HL-60/S4 treated with retinoic acid at 250 ng/mL for 4 days and 3 days (cell line): ENCODE measurements at regions not wholly inside any gene's neighbourhood (a gene's known extent, or its start where the extent isn't known, plus 50 kb on each side); places are given as distances from the start of the nearest gene placed in this dataset.

ENCODE experiments used
- in situ Hi-C: fragments of 300-500 bp; cut with MboI; formaldehyde crosslinking; loops from 2 replicates; pipeline ENCODE4 v1.7.0; 2022; ENCODE audit warnings: low sequenced_read_pairs

DNA sequence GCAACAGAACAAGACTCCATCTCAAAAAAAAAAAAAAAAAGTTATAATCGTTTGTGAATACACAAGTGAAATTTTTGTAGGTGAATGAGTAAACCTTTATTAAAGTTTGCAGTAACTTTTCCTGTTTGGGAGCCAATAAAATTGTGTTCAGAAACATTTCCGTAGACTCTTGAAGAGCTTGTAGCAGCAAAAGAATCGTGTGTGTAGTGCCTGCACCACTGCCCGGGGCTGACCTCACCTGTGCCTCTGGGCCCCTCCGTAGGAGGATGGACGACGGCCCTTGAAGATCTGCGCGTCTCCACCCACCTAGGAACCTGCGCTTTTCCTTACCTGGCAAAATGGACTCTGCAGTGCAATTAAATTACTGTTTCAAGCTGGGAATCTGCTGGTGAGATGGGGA is 366.0 kb downstream of the THBS2 start:
- in situ Hi-C loops = loop anchor here (25.0 kb wide), 1 partner anchor 525 kb away; no protein-coding TSS in a partner anchor

GRCh38 chr6:168886964-168887363 is 366.7 kb downstream of the THBS2 start:
- in situ Hi-C loops = loop anchor here (25.0 kb wide), 1 partner anchor 525 kb away; no protein-coding TSS in a partner anchor

DNA sequence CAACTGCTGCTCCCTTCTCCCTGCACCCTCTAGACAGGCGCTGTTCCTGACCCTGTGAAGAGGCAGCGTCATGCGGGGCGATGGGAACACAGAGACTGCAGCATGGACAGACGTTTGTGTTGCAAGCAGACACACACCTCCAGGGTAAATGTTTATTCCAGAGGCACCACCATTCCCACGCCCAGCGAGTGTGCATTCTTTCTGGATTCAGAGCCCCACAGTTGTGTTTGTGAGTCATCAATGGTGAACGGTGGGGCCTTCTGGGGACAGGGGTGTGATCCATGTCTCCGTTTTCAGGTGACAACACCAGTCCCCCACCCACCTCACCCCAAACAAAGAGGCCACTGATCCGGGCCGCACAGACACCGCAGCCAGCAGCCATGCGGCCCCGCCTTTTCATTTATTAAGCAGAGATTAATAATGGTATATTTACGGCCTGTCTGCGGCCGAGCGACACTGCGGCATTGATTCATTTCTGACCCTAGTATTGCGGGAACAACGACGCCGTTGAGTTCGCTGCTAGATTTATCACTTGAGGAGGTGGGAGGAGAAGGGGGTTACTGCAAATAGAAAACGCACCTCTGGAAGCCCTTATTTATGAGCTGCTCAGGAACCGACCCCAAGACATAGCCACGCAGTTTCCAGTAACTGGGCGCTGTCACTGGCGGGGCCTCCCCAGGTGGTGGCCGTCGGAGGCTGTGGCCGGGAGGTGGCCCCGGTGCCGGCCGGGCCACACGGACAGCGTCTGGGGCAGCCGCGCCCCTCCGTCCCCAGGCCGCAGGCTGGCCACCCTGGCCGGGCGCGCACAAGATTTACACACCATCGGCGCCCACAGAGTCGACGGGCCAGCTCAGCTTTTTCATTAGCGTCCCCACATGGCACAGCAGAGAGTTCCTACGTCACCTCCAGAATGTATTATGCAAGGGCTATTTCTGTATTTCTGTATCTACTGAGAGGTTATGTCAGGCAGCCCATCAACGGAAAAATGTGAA is 367.6 kb downstream of the THBS2 start:
- in situ Hi-C loops = loop anchor here (25.0 kb wide), 1 partner anchor 524 kb away; no protein-coding TSS in a partner anchor

DNA sequence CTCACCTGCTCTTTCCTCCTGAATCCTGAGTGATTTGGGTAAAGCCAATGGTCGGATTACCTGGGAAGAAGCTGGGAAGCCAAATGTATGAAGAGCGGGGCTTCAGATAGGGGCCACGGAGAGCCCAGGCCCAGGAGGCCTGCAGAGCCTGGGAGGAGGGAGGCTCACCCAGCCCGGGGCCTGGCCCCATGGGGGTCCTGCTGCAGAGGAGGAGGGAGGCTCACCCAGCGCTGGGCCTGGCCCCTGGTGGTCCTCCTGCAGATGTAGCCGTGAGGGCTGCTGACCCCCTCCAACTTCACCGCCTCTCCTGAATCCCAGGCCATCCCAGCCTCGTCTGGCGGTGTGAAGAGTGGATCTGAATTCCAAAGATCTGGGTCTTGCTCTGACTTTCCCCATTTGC is 368.4 kb downstream of the THBS2 start:
- in situ Hi-C loops = loop anchor here (25.0 kb wide), 1 partner anchor 523 kb away; no protein-coding TSS in a partner anchor

GRCh38 chr6:168884646-168885086 is 369.0 kb downstream of the THBS2 start:
- in situ Hi-C loops = loop anchor here (25.0 kb wide), 1 partner anchor 522 kb away; no protein-coding TSS in a partner anchor

- in situ Hi-C loops = loop anchor here (25.0 kb wide), 1 partner anchor 522 kb away; no protein-coding TSS in a partner anchor
Observed at GRCh38 chr6:168884050-168884645, 369.5 kb downstream of the THBS2 start.

DNA sequence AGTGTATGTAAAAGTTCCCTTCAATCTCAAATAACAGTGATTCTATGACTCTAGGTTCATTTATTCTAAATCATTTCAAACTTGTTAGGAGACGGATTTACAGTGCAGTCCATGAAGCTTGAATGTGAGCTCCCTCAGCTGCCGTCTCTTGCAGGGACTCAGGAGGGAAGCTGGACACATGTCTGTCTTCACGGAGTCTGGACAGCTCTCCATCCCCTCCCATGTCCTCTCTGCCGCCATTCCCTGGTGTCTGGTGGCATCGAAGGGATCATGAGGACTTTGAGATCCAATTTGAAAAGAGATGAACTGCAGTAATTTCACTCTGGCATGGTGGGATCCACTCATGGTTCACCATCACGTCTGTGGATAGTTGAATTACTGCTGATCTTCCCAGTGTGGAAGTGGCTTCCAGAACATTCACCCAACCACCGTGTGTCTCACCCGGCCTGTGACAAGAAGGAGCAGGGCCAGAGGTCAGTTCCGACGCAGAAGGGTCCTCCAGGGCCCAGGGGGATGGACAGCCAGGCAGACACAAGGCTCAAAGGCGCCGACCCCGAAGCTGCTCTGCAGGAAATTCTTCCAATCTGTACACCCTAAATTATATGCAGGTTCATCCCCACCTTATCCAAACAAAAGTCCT is 370.1 kb downstream of the THBS2 start:
- in situ Hi-C loops = loop anchor here (25.0 kb wide), 1 partner anchor 521 kb away; no protein-coding TSS in a partner anchor

DNA sequence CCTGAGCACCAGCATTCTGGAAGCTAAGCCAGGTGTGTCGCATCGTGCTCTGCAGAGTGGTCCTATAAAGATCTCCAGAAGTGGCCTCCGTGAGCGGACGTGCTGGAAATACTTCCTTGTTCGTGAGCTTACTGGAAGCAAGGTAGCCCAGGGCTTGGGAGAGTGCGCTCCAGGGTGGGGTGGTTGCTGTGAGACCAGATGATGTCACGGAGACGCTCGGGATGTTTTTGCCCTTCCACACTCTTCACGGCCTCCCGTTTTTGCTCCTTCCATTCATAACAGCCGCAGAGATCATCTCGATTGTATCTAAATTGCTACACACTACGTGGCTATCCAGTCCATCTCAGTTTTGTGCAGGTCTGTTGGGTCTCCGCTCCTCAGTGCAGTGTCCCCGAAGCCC is 373.4 kb downstream of the THBS2 start:
- in situ Hi-C loops = loop anchor here (25.0 kb wide), 1 partner anchor 518 kb away; no protein-coding TSS in a partner anchor

GRCh38 chr6:168877821-168878282 is 375.8 kb downstream of the THBS2 start:
- in situ Hi-C loops = loop anchor here (25.0 kb wide), 1 partner anchor 516 kb away; no protein-coding TSS in a partner anchor

GRCh38 chr6:168876956-168877355 is 376.7 kb downstream of the THBS2 start:
- in situ Hi-C loops = loop anchor here (25.0 kb wide), 1 partner anchor 515 kb away; no protein-coding TSS in a partner anchor

- in situ Hi-C loops = loop anchor here (25.0 kb wide), 1 partner anchor 514 kb away; no protein-coding TSS in a partner anchor
Observed at GRCh38 chr6:168875811-168876576, 377.7 kb downstream of the THBS2 start.

- in situ Hi-C loops = loop anchor here (25.0 kb wide), 1 partner anchor 512 kb away; no protein-coding TSS in a partner anchor
Observed at GRCh38 chr6:168874637-168875036, 379.0 kb downstream of the THBS2 start.

DNA sequence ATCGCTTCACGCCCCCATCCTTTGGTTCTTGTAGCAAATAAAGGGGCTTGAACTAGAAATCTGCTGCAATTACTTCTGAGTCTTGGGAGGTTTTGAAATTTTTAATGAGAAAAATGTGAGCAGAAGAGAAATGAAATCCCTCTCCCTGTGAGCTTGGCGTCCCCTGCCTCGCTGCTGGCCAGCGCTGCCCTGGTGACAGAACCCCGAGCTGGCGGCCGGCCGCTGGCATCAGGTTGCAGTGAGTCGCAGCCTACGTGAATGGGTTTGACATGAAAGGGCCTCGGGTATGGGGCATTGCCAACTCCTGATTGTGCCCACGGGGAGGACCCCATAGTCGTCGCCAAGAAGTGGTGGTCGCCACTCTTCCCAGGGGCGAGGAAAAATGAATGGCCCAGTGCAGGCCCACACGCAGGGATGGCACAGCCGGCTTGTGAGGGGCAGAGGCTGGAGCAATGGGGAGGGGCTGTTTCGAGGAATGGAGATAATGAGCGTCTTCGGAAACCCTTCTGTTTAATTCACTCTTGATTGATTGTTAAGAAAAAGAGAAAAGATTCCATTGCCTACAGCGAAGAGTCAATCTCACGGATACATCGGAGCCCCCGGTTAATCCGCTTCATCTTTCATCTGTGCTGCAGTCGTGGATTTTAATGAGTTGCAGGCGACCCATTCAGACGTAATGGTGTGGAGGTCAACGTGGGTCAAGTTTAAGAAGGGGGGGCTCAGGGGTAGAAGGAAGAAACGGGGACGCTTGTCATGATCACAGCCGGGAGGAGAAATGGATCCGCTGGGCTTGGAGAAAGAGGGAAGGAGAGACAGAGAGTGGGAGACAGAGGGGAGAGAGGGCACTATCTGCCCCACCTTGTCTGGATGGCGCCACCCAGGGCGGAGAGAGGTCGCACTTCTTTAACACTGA is 380.1 kb downstream of the THBS2 start:
- in situ Hi-C loops = no loop called here

GRCh38 chr6:168871642-168872315 is 381.9 kb downstream of the THBS2 start:
- in situ Hi-C loops = no loop called here

- in situ Hi-C loops = no loop called here
Observed at GRCh38 chr6:168870982-168871381, 382.7 kb downstream of the THBS2 start.

DNA sequence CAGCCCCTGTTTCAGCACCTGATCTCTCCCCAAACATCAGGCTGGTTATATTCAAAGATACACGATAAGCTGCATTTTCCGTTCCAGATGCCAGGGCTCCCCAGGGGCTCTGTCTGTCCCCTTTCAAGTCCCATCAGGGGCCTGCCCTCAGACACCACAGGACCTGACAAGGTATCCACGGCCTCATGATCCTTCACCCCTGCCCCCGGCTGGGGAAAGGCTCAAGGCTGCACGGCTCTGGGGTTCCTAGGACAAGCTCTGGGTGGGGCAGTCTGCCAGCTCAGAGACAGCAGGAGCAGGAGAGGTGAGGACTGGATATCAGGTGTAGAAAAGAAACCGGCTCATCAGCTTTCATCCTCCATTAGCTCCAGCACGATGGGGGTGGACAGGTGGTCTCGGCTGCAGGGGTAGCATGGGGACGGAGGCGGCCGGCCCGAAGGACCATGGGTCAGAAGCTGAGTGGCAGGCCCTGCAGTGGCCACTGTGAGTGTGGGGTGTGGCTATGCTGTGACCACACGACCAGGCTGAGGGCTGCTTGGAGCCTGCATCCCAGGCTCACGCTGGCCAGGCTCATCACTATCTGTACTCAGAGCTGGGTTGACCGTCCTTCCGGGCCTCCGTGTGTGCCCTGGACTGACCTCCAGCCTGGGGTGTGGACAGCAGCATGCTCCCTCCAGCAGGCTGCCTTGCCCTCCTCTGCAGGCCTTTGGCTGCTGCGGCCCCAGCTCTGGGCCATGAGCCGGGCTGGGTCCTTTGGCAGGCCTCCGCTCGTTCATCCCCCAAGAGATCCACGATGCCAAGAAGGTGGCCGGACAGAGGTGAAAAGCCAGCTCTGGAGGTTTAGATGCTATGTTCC is 386.2 kb downstream of the THBS2 start:
- in situ Hi-C loops = no loop called here

- in situ Hi-C loops = no loop called here
Observed at GRCh38 chr6:168866534-168866933, 387.1 kb downstream of the THBS2 start.
